ENCODE measurements at regions not wholly inside any gene's neighbourhood (a gene's known extent, or its start where the extent isn't known, plus 50 kb on each side); places are given as distances from the start of the nearest gene placed in this dataset.

GRCh38 chrX:10072786-10073568, 83.8 kb upstream of the CLCN4 start:
- Mint-ChIP-seq H3K27me3 (no peaks in the 10 kb centered on the region), H3K4me3 (no peak overlapping the region), H3K9me3 (no peaks in the 10 kb centered on the region), H3K4me1 (peaks cover 17% of the 10 kb centered on the region), H3K36me3 (ENCODE audit: low read depth) (peaks cover 26% of the 10 kb centered on the region), H3K27ac (no peak overlapping the region)
- ChIA-PET CTCF (no interaction called here), POLR2A (no interaction called here)
- intact Hi-C loops (cut with micrococcal nuclease) = loop anchor here (5.0 kb wide), 1 partner anchor 201 kb away; no protein-coding TSS in a partner anchor
- ATAC-seq (ENCODE audit: low read depth) = no peak
- DNase-seq = no peak
- no peak for TF ChIP-seq CTCF (IDR thresholded peaks at IDR 0.05)

- intact Hi-C loops (cut with micrococcal nuclease) = loop anchor here (5.0 kb wide), 1 partner anchor 201 kb away; no protein-coding TSS in a partner anchor
- ATAC-seq (ENCODE audit: low read depth) = no peak
- no peak overlapping the region for H3K27ac Mint-ChIP-seq
- H3K9me3 Mint-ChIP-seq = no peaks in the 10 kb centered on the region
- H3K4me3 Mint-ChIP-seq = no peak overlapping the region
- H3K27me3 Mint-ChIP-seq = no peaks in the 10 kb centered on the region
- POLR2A ChIA-PET = no interaction called here
- peaks cover 17% of the 10 kb centered on the region for H3K4me1 Mint-ChIP-seq
- CTCF ChIA-PET = no interaction called here
- no peak for TF ChIP-seq CTCF (IDR thresholded peaks at IDR 0.05)
- no peak for DNase-seq
- H3K36me3 Mint-ChIP-seq (ENCODE audit: low read depth) = peaks cover 23% of the 10 kb centered on the region
These were observed 83.1 kb upstream of the CLCN4 start for GRCh38 chrX:10073671-10074070.

GRCh38 chrX:10074241-10074941, 82.4 kb upstream of the CLCN4 start:
- intact Hi-C loops (cut with micrococcal nuclease) = loop anchor here (5.0 kb wide), 1 partner anchor 202 kb away; no protein-coding TSS in a partner anchor
- DNase-seq = no peak

GRCh38 chrX:10076765-10077164, 80.0 kb upstream of the CLCN4 start:
- CTCF ChIA-PET = interaction anchor here (1.6 to 2.4 kb wide), 2 partner anchors 20 to 42 kb away, joined by 7 to 18 read pairs; no protein-coding TSS in a partner anchor
- DNase-seq = no peak
- no peak for ATAC-seq (ENCODE audit: low read depth)

More at GRCh38 chrX:10074241-10074941, 82.4 kb upstream of the CLCN4 start:
- no peak for ATAC-seq (ENCODE audit: low read depth)
- ChIA-PET POLR2A (no interaction called here), CTCF (no interaction called here)
- Mint-ChIP-seq H3K36me3 (ENCODE audit: low read depth) (peaks cover 27% of the 10 kb centered on the region), H3K4me1 (peaks cover 15% of the 10 kb centered on the region), H3K9me3 (no peaks in the 10 kb centered on the region), H3K27me3 (no peaks in the 10 kb centered on the region), H3K4me3 (no peak overlapping the region), H3K27ac (peak overlapping the region; percentile 12)
- no peak for TF ChIP-seq CTCF (IDR thresholded peaks at IDR 0.05)

More at GRCh38 chrX:10076765-10077164, 80.0 kb upstream of the CLCN4 start:
- Mint-ChIP-seq H3K4me3 (no peak overlapping the region), H3K36me3 (ENCODE audit: low read depth) (peaks cover 35% of the 10 kb centered on the region), H3K27ac (no peak overlapping the region), H3K4me1 (peaks cover 8% of the 10 kb centered on the region), H3K9me3 (no peaks in the 10 kb centered on the region), H3K27me3 (no peaks in the 10 kb centered on the region)
- intact Hi-C loops (cut with micrococcal nuclease) = loop anchor here (1.0 to 5.0 kb wide), 2 partner anchors 42 to 79 kb away; no protein-coding TSS in a partner anchor
- no peak for TF ChIP-seq CTCF (IDR thresholded peaks at IDR 0.05)
- POLR2A ChIA-PET = interaction anchor here (1.6 kb wide), 1 partner anchor 34 kb away, joined by 14 read pairs; no protein-coding TSS in a partner anchor

Data from activated B cell treated with CpG ODN at 0.5 μM for 24 hours (primary cell).